ENCODE measurements at regions not wholly inside any gene's neighbourhood (a gene's known extent, or its start where the extent isn't known, plus 50 kb on each side); places are given as distances from the start of the nearest gene placed in this dataset.
A peak's percentile ranks its signal among the peaks of the same experiment; 100 is the strongest.

- H3K27ac ChIP-seq = no peak overlapping the region
- H3K36me3 ChIP-seq = no peaks in the 10 kb centered on the region
- no peaks in the 10 kb centered on the region for H3K9me3 ChIP-seq
- DNase-seq = no peak
- intact Hi-C loops (cut with DNase I) = no loop called here
- 80 to 88% (median 86%) methylated on average over 4 of the region's 4 CpGs for WGBS, 3 donors
- no peak overlapping the region for H3K4me3 ChIP-seq
- H3K4me1 ChIP-seq (ENCODE audit: insufficient read depth) = peaks cover 19% of the 10 kb centered on the region
- TF ChIP-seq EP300 (IDR thresholded peaks at IDR 0.05) (no peak), CTCF (IDR thresholded peaks at IDR 0.05) (no peak), POLR2A (IDR thresholded peaks at IDR 0.05) (no peak)
- H3K27me3 ChIP-seq = no peaks in the 10 kb centered on the region
Measured at GRCh38 chr16:14013145-14013570, 58.0 kb upstream of the MRTFB start.

- TF ChIP-seq CTCF (IDR thresholded peaks at IDR 0.05) (no peak), EP300 (IDR thresholded peaks at IDR 0.05) (no peak), POLR2A (IDR thresholded peaks at IDR 0.05) (no peak)
- 24 to 32% (median 26%) methylated on average over 13 of the region's 13 CpGs for WGBS, 3 donors
- peaks cover 19% of the 10 kb centered on the region for H3K4me1 ChIP-seq (ENCODE audit: insufficient read depth)
- no peaks in the 10 kb centered on the region for H3K36me3 ChIP-seq
- no peaks in the 10 kb centered on the region for H3K9me3 ChIP-seq
- peak in 3 of 5 donors; percentile 20 to 44 (median 29) for DNase-seq
- H3K27ac ChIP-seq = no peak overlapping the region
- no peak overlapping the region for H3K4me3 ChIP-seq
- intact Hi-C loops (cut with DNase I) = no loop called here
- H3K27me3 ChIP-seq = no peaks in the 10 kb centered on the region
Measured at GRCh38 chr16:14013571-14014283, 57.4 kb upstream of the MRTFB start.

- WGBS, 3 donors = 73 to 90% (median 89%) methylated on average over 5 of the region's 5 CpGs
- intact Hi-C loops (cut with DNase I) = no loop called here
- Histone ChIP-seq H3K9me3 (no peaks in the 10 kb centered on the region), H3K4me1 (ENCODE audit: insufficient read depth) (peaks cover 19% of the 10 kb centered on the region), H3K4me3 (no peak overlapping the region), H3K27me3 (no peaks in the 10 kb centered on the region), H3K27ac (no peak overlapping the region), H3K36me3 (no peaks in the 10 kb centered on the region)
- no peak for DNase-seq
- TF ChIP-seq EP300 (IDR thresholded peaks at IDR 0.05) (no peak), POLR2A (IDR thresholded peaks at IDR 0.05) (no peak), CTCF (IDR thresholded peaks at IDR 0.05) (no peak)
Measured at GRCh38 chr16:14014284-14014625, 56.9 kb upstream of the MRTFB start.

GRCh38 chr16:14015033-14015432, 56.1 kb upstream of the MRTFB start:
- no peak for TF ChIP-seq EP300 (IDR thresholded peaks at IDR 0.05)
- no peak for TF ChIP-seq POLR2A (IDR thresholded peaks at IDR 0.05)
- no peak for TF ChIP-seq CTCF (IDR thresholded peaks at IDR 0.05)
- Histone ChIP-seq H3K4me3 (no peak overlapping the region), H3K27ac (no peak overlapping the region), H3K27me3 (no peaks in the 10 kb centered on the region), H3K4me1 (ENCODE audit: insufficient read depth) (peaks cover 19% of the 10 kb centered on the region), H3K9me3 (no peaks in the 10 kb centered on the region), H3K36me3 (no peaks in the 10 kb centered on the region)
- no peak for DNase-seq
- intact Hi-C loops (cut with DNase I) = no loop called here
- 17 to 19% (median 18%) methylated on average over 4 of the region's 4 CpGs for WGBS, 3 donors
